ENCODE measurements at regions not wholly inside any gene's neighbourhood (a gene's known extent, or its start where the extent isn't known, plus 50 kb on each side); places are given as distances from the start of the nearest gene placed in this dataset.

- no peak for TF ChIP-seq POLR2A (IDR thresholded peaks at IDR 0.05)
- no peak for TF ChIP-seq EP300 (IDR thresholded peaks at IDR 0.05; ENCODE audit: low read depth)
- TF ChIP-seq CTCF (IDR thresholded peaks at IDR 0.05) = no peak
- no peak for TF ChIP-seq POLR2AphosphoS5 (IDR thresholded peaks at IDR 0.05)
Observed at GRCh38 chr5:63261695-63262094, 683.1 kb downstream of the LRRC70 start.

Measured in transverse colon (tissue), 4 donors.